ENCODE measurements at regions not wholly inside any gene's neighbourhood (a gene's known extent, or its start where the extent isn't known, plus 50 kb on each side); places are given as distances from the start of the nearest gene placed in this dataset.

- no peak for TF ChIP-seq FOXK1 (CRISPR knock-in tag; IDR thresholded peaks at IDR 0.05)
- TF ChIP-seq E2F5 (CRISPR knock-in tag; IDR thresholded peaks at IDR 0.05): no peak
- no peak for TF ChIP-seq ZNF396 (CRISPR knock-in tag; IDR thresholded peaks at IDR 0.05; ENCODE audit: borderline replicate concordance)
- TF ChIP-seq ZNF317 (CRISPR knock-in tag; IDR thresholded peaks at IDR 0.05; ENCODE audit: borderline replicate concordance, low read depth): no peak
Observed at GRCh38 chr4:138045036-138045435, 197.1 kb downstream of the SLC7A11 start (continued).

- CTCF ChIA-PET: interaction anchor here (1.4 kb wide), 1 partner anchor 456 kb away, joined by 3 read pairs; no protein-coding TSS in a partner anchor
- DNase-seq (ENCODE audit: low spot score) (no peak), ATAC-seq (no peak)
- H3K9me3 Mint-ChIP-seq: no peaks in the 10 kb centered on the region
- H3K27ac Mint-ChIP-seq: no peak overlapping the region
- no peak overlapping the region for H3K4me3 Mint-ChIP-seq
- peaks cover 8% of the 10 kb centered on the region for H3K4me1 Mint-ChIP-seq
- H3K27me3 Mint-ChIP-seq (ENCODE audit: low read depth): no peaks in the 10 kb centered on the region
- H3K36me3 Mint-ChIP-seq: no peaks in the 10 kb centered on the region
- TF ChIP-seq KAT7 (CRISPR knock-in tag; IDR thresholded peaks at IDR 0.05; ENCODE audit: borderline replicate concordance): no peak
- POLR2A ChIA-PET: no interaction called here
Observed at GRCh38 chr4:138039010-138039409, 203.1 kb downstream of the SLC7A11 start.

- DNase-seq (ENCODE audit: low spot score) (no peak), ATAC-seq (no peak)
- Mint-ChIP-seq H3K4me1 (peaks cover 8% of the 10 kb centered on the region), H3K27me3 (ENCODE audit: low read depth) (no peaks in the 10 kb centered on the region), H3K4me3 (no peak overlapping the region), H3K36me3 (no peaks in the 10 kb centered on the region), H3K27ac (no peak overlapping the region), H3K9me3 (no peaks in the 10 kb centered on the region)
- CTCF ChIA-PET: interaction anchor here (1.4 to 1.7 kb wide), 2 partner anchors 145 to 457 kb away, joined by 3 to 5 read pairs; no protein-coding TSS in a partner anchor
- POLR2A ChIA-PET: no interaction called here
- TF ChIP-seq ERG (CRISPR knock-in tag; IDR thresholded peaks at IDR 0.05): no peak
- no peak for TF ChIP-seq JAZF1 (CRISPR knock-in tag; IDR thresholded peaks at IDR 0.05)
- no peak for TF ChIP-seq NR2C2 (CRISPR knock-in tag; IDR thresholded peaks at IDR 0.05)
- TF ChIP-seq AFF4 (CRISPR knock-in tag; IDR thresholded peaks at IDR 0.05; ENCODE audit: borderline replicate concordance): no peak
- no peak for TF ChIP-seq OVOL2 (CRISPR knock-in tag; IDR thresholded peaks at IDR 0.05; ENCODE audit: borderline replicate concordance)
- no peak for TF ChIP-seq TEAD4 (CRISPR knock-in tag; IDR thresholded peaks at IDR 0.05)
- no peak for TF ChIP-seq E2F1 (CRISPR knock-in tag; IDR thresholded peaks at IDR 0.05)
- no peak for TF ChIP-seq IRF1 (CRISPR knock-in tag; IDR thresholded peaks at IDR 0.05)
- no peak for TF ChIP-seq AR (CRISPR knock-in tag; IDR thresholded peaks at IDR 0.05)
- TF ChIP-seq GABPB1 (CRISPR knock-in tag; IDR thresholded peaks at IDR 0.05): no peak
- no peak for TF ChIP-seq ELF4 (CRISPR knock-in tag; IDR thresholded peaks at IDR 0.05; ENCODE audit: low read depth)
- TF ChIP-seq E2F5 (CRISPR knock-in tag; IDR thresholded peaks at IDR 0.05): no peak
- TF ChIP-seq HMGA2 (CRISPR knock-in tag; IDR thresholded peaks at IDR 0.05): no peak
- no peak for TF ChIP-seq ZMAT4 (CRISPR knock-in tag; IDR thresholded peaks at IDR 0.05)
Observed at GRCh38 chr4:138037696-138038095, 204.5 kb downstream of the SLC7A11 start.
